Activated CD4-positive, CD25-positive, alpha-beta regulatory T cell treated with anti-CD3 and anti-CD28 coated beads, Interleukin-2, amount 50 U/mL, for 24 hours (primary cell): ENCODE measurements at regions not wholly inside any gene's neighbourhood (a gene's known extent, or its start where the extent isn't known, plus 50 kb on each side); places are given as distances from the start of the nearest gene placed in this dataset.

Experiments
- ATAC-seq, 2 donors: fragments of 150-1000 bp; cut with Tn5 transposase; one replicate each; pipeline ENCODE4 v1.10.0; 2021; ENCODE audit warnings: mild to moderate bottlenecking in 1 of 2, moderate library complexity in 1 of 2

DNA sequence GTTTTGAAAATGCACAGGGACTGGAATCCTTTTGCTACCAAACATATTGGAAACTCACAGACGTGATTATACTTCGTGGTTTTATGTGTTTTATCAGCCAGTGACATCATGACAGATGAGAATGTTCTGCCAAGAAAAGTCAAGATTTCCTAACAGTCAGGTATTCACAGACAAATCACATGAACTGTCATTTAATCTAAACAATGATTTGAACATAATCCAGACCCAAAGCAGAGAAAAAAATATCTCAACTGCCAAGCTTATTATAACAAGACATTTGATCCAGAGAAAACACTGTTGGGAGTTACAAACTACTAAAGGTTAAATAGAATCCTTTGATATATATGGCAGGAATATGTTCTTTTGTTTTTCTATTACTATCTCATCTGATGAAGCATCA lies 635.9 kb upstream of the FRG1 start:
- no peak for ATAC-seq

GRCh38 chr4:189305500-189305899 lies 635.2 kb upstream of the FRG1 start:
- ATAC-seq: no peak

DNA sequence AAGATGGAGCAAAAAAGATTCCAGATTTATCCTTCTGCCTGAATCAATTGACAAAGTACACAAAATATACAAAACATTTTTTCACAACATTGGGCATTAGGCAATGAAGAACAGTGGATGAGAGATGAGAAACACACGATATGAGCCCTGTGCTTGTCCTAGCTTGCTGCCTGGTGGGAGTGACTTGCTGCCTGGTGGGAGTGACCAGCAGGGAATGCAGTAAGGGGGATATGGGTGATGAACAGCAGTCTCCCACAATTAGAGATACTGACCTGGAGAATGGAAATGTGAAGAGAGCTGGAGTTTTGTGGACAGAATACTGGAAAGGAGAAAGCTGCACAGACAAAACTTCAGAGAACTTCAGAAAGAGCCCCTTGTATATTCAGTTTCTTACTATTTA lies 629.4 kb upstream of the FRG1 start:
- no peak for ATAC-seq

DNA sequence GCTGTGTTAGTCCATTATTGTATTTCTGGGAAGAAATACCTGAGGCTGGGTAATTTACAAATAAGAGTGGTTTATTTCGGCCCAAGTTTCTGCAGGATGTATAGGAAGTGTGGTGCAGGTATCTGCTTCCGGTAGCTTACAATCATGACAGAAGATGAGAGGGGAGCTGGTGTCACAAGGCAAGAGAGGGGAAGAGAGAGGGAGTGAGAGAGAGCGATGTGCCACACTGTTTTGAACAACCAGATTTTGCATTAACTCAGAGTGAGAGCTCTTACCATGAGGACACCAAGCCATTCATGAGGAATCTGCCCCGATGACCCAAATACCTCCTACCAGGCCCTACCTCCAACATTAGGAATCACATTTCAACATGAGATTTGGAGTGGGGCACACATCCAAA lies 627.6 kb upstream of the FRG1 start:
- ATAC-seq: no peak

- no peak for ATAC-seq
These were observed 626.7 kb upstream of the FRG1 start for GRCh38 chr4:189313861-189314513.

DNA sequence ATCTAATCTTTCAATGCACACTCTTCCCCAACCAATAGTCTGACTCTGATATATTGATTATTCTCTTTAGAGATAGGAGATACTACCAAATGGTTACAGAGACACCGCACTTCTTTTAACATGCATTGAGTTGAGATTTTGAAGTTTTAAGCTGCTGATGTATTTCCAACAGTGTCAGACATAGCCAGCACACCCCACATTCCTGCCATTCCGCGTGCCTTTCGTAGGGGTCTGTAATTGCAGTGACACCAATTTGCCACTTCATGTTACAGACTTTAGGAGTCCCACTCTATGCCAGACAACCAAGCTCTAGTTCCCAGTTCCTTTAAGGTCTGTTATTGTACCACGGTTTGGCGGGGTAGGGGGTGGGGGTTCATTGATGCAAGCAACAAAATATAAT lies 618.2 kb upstream of the FRG1 start:
- ATAC-seq: no peak

DNA sequence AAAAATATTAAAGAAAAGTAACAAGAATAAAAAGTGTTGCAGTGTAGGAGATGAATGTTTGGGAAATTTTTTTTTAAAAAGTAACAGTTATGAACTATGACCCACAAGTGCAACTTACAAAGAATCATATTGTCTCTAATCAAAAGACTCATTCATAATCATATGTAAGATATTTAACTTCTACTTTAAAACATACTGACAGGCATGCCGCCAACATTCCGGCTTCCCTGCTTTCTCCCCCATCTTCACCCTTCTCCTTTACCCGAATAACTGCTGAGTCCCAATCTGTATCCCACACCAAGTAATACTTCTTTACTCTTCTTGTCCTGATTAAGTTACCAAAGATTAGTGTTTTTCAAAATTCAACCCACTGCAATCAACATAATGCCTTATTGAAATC lies 598.8 kb upstream of the FRG1 start:
- ATAC-seq: no peak

DNA sequence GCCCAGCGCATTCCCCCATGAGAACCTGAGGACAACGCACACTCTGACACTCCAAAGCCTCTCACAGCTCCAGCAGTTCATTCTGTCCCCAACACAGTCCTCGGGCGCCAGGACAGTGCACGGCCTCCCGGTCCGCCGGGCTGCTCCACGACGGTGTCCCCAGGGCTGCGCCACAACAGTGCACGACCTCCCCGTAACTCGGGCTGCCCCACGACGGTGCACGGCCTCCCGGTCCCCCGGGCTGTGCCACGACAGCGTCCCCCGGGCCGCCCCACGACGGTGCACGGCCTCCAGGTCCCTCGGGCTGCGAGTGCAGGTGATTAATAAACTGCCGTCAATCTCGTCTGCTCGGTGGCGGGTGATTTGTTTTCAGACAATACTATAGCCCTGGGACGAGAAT lies 585.1 kb upstream of the FRG1 start:
- ATAC-seq: no peak

DNA sequence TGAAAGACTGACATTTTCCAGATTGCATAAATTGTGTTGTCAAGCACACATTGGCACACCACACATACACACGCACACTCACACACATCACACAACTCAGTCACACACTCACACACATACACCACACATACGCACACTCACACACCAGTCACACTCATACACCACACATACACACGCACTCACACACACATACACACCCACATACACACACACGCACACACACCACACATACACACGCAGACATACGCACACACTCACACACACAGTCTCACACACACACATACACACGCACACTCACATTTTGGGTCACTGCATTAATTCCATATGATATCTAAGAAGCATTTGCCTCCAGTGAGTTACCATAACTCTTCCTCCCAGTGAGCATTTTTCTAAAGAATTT lies 578.3 kb upstream of the FRG1 start:
- ATAC-seq: no peak

DNA sequence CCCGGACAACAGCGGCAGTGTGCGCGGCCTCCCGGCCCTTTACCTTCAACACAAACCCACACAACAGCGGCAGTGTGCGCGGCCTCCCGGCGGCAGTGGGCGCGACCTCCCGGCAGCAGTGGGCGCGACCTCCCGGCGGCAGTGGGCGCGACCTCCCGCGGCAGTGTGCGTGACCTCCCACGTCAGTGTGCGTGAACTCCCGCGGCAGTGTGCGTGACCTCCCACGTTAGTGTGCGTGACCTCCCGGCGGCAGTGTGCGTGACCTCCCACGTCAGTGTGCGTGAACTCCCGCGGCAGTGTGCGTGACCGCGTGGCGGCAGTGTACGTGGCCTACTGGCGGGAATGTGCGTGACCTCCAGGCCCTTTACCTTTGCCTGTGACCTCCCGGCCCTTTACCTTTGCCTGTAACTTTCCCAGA lies 576.6 kb upstream of the FRG1 start:
- no peak for ATAC-seq

GRCh38 chr4:189365451-189365850 lies 575.2 kb upstream of the FRG1 start:
- no peak for ATAC-seq

GRCh38 chr4:189367832-189368231 lies 572.8 kb upstream of the FRG1 start:
- ATAC-seq: no peak

DNA sequence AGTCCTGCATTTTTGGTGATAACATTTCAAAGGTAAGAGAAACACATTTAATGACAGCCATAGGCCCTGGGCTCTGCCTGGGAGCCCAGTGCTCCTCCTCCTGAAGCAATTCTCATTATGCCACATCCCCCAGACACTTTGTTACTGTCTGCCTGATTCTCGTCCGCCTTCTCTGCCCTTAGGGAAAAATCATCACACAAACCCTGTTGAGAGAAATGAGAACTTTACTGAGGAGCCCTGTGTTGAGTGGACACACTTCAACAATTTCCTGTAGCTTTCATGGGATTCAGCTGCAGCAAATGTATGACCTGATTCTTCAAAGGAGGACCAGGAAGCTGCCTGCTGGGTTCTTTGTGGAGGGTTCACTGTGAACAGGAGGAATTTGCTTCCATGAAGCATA lies 566.5 kb upstream of the FRG1 start:
- no peak for ATAC-seq

DNA sequence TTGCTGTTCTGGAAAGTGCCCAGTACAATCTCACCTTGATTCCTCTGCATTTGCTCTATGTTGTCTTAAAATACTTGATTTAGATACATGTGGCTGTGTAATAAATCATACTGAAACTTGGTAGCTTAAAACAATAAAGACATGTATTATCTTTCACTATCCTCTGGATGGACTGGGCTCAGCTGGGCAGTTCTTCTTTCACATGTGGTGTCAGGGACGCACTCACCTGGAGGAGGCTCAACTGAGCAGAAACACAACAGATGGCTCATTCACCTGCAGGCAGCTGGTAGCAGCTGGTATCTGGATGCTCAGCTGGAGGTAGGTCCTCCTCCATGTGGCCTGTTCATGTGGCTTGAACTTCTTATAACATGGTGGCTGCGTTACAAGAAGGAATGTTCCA lies 563.8 kb upstream of the FRG1 start:
- no peak for ATAC-seq

- no peak for ATAC-seq
These were observed 563.1 kb upstream of the FRG1 start for GRCh38 chr4:189377569-189377968.

- ATAC-seq: no peak
These were observed 555.6 kb upstream of the FRG1 start for GRCh38 chr4:189385098-189385497.

DNA sequence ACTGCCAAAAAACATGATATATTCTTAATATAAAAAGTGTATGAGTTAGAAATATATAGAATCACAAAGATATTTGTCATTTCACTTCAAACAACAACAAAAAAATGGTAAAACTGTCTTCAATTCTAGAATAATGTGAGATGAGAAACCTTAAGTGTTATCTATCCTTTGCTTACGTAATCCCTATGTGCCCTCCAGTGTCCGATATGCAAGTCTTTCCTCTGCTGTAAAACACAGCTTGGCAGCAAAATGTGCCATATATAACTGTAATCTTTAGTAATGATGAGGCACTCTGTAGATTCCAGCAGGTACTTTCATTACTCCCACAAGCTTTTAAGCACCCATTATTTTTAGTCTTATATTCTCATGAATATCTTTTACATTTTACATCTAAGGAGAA lies 555.1 kb upstream of the FRG1 start:
- ATAC-seq: no peak

GRCh38 chr4:189396435-189396834 lies 544.2 kb upstream of the FRG1 start:
- no peak for ATAC-seq

GRCh38 chr4:189404271-189404670 lies 536.4 kb upstream of the FRG1 start:
- no peak for ATAC-seq

GRCh38 chr4:189409158-189409557 lies 531.5 kb upstream of the FRG1 start:
- ATAC-seq: no peak

- no peak for ATAC-seq
These were observed 526.7 kb upstream of the FRG1 start for GRCh38 chr4:189414021-189414420.

- ATAC-seq: no peak
These were observed 520.1 kb upstream of the FRG1 start for GRCh38 chr4:189420572-189420971.

DNA sequence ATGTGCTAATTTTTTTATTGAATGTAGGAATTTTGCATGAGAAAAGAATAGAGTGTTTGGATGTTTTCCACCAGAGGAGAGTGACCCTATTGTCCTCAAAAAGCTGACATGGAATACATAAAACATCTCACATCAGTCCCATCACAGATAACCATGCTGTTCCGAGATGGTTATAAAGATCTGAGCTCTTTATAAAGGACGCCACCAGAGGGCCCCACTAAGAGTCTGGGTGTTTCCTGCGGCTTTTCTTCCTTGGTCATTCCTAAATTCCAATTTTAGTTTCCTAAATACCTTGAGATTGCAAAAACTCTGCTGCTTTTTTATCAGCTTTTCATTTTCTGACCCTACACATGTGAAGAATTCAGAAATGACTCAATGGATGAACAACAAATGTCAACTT lies 504.5 kb upstream of the FRG1 start:
- ATAC-seq: no peak

DNA sequence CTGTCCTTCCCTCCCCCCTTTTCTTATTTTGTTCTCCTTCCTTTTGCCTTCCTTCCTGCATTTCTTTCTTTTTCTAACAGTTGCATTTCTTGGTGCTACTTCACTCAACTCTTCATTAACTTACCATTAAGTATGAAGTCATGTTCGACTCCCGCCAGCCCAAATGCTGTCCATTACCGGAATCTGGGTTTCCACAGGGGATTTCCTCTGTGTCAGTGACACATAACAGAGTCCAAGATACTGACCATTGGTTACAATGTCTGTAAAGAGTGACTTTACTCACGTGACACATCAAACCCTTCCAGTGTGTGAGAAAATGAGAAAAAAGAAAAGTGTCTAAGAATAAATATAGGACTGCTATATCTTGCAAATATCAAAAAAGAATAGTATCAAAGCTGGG lies 500.0 kb upstream of the FRG1 start:
- ATAC-seq: no peak

DNA sequence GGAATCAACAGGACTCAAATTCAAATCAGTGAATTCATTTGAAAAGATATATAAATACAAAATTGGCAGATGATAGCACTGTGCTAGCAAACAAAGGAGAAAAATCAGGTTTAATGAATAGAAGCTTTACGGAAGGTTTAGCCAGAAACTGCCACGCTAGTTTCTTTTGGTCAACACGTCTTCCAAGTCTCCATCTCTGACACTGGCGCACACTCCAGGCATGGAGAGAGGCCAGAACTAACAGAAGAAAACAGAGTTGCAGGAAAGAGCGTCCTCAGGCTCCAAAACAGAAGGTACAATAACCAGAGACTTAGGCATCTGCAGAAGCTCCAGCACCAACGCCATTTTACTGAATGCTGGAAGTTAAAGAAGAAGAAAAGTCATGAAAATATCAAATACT lies 497.3 kb upstream of the FRG1 start:
- ATAC-seq: no peak

GRCh38 chr4:189445613-189446012 lies 495.1 kb upstream of the FRG1 start:
- ATAC-seq: no peak
